HG03520 (cell line): ENCODE measurements at regions not wholly inside any gene's neighbourhood (a gene's known extent, or its start where the extent isn't known, plus 50 kb on each side); places are given as distances from the start of the nearest gene placed in this dataset.

Experiments used
- ATAC-seq: cut with Tn5 transposase; IDR thresholded peaks from one replicate; pipeline ENCODE4 v1.9.1; 2021; ENCODE audit warnings: mild to moderate bottlenecking, moderate library complexity; ENCODE audit not compliant: unreplicated experiment

DNA sequence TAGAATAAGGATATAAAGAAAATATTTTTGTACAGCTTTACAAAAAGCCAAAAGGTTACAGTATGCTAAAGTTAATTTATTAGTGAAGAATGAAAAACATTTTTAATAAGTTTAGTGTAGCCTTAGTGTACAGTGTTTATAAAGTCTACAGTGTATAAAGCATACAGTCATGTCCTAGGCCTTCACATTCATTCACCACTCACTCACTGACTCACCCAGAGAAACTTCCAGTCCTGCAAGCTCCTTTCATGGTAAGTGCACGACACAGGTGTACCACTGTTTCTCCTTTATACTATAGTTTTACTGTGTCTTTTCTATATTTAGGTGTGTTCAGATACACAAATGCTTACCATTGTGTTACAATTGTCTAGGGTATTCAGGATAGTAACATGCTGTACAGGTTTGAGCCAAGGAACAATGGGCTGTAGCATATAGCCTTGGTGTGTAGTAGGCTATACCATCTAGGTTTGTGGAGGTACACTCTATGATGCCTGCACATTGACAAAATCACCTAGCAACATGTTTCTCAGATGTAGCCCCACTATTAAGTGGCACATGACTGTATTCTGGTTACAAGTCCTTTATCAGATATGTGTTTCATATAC, 197.1 kb upstream of the KBTBD8 start:
- no peak for ATAC-seq

DNA sequence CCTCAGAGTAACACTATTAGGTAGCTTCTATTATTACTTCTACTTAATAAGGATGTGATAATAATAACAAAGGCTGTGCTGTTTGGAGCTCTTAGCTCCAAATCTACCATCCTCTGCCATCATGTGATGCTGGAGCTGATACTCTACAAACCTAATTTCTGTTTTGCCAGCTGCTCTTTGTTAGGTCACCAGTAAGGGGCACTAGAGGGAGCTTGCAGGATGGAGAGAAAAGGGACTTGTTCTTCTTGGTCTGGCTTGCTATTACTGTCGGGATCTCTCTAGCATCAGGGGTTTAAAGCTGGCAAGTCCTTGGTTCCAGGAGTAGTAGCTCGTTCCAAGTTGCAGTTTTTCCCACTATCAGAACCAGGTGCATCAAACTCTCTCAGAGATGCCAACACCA, 194.9 kb upstream of the KBTBD8 start:
- no peak for ATAC-seq

DNA sequence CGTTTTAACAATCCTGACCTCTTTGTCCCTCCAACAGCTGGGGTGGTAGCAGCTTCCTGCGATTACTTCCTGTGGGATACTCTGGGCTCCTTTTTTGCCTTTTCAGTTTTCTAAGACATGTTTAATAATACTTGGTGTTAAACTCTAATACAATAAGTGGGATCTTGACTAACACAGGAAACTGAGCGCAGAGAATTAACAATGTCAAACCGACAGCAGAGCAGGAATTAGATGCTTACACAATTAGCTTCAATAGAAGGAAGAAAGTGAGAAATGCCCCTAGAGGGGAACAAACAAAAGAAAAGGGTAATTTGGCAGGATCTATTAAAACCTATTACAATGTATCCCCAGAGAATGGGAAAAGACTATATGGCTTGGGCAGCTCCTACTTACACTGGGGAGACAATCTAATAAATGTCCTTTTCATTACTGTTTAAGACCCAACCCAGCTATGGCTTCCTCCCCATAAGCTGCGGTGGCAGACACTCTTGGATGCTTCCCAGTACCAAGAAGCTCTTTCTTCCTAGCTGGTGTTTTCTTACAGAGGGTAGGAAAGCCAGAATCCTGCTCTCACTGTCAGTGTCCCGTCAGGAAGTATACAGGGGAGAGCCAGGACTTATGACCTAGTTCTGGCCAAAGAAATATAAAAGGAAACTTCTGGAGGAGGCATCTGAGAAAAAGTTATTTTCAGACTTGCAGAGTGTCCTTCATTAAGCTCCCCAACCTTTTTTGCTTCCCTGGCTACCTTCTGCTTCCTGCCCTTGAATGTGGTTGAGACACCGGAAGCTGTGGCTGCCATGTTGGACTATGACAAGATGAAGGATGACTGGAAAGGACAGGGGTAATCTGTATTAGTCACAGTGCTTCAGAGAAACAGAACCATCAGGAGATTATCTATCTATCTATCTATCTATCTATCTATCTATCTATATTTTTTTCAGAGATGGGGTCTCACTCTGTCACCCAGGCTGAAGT, 194.1 kb upstream of the KBTBD8 start:
- ATAC-seq, result no peak

DNA sequence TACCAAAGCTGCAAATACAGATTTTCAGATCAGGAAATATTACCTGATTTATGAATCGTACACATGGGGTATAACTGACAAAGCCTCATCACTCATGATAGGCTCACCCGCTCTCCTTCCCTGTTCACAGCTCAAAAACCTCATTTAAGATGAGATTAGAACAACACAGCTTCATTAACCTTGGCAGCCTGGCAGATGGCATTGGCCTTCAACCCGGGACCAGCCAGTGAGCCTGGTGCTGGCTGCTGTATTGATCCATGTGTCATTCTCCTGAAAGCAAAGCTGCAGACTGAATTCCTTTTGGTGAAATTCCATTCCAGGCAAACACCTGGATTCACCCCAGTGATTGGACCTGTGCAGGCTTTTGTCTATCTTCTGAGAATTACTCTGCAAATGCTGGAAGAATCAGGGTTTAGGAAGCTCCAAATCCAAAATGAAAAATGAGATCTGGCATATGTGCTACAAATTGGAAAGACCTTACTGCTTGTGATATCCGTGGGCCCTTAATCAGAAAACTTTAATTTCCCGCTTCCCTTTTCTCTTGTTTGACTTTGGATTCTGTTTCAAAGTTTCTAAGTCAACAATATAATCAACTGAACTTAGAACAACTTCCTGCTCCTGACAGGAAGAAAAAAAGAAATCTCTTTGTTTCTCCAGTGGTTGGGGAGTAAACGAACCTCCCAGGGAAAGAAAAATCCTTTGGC, 189.1 kb upstream of the KBTBD8 start:
- ATAC-seq, result no peak

DNA sequence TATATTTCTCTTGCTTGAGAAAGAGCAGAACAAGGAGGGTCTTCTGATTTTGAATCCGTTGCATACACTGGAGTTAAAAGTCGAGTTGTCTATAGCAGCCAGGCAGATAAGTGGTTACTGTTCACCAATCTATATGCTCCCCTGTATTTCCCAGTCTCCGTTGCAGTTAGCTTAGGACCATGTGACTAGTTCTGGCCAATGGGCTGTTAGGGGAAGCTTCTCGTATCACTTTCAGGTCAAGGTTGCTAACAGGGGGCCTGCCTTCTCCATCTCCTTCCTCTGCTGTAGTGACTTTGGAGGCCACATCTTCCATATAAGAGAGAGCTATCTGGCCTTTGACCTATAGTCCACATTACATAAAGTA, 188.5 kb upstream of the KBTBD8 start:
- no peak for ATAC-seq

DNA sequence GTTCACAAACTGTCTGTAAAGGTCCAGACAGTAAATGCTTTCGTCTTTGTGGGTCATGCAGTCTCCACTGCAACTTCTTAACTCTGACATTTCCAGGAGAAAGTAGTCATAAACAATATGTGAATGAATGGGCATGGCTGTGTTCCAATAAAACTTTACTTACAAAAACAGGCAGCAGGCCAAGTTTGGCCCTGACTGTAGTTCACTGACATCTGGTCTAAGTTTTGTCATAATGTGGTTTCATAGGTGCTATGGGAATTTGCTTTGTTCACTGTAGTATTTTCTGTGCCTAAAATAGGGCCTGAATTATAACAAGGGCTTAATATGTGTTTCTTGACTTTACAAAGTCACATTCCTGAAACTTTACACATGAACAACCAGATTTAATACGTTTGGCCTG, 186.0 kb upstream of the KBTBD8 start:
- no peak for ATAC-seq

DNA sequence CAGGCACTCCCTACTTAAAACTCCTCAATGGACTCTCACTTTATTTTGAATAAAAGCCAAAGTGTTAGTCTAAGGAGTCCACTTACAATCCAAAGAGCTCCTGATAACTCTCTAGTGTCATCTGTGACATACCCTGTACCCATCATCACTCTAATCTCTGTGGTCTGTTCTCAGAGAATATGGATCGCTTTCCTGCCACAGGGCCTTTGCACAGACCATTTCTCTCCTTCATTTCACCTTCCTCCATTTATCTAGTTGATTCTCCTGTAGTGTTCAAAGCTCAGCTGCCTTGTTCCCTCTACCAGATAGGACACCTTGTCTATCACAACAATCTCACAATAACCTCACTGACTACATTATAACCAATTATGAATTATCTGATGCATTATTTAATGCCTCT, 185.4 kb upstream of the KBTBD8 start:
- ATAC-seq, result no peak

DNA sequence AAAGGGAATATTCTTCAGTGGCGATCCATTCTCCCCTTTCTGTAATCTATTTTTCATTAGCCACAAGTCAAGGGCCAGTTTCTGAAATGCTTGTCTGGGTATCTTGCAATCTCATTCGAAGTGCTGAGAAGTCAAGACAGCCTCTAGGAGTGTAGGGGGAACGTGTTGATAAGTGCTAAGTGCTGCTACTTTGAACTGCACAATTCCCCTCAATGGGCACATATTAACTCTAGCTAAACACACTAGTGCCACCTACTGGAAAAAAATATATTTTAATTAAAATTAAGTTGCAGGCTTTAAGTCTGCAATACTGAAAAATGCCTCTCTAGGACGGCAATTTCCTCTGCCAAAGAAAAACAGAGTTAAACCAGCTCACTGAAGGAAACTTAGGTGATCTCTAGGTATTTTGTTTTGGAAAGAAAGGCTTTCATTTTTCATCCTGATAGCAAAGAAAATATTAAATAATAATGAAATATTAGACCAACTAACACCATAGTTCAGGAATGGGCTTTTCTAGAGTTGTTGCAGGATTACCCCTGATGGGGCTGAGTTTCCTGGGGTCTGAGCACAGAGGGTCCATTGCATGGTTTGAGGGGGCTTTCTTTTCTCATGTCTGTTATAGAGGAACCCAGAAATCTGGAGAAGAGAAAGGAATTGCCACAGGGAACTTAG, 181.9 kb upstream of the KBTBD8 start:
- ATAC-seq, result peak; percentile 67

DNA sequence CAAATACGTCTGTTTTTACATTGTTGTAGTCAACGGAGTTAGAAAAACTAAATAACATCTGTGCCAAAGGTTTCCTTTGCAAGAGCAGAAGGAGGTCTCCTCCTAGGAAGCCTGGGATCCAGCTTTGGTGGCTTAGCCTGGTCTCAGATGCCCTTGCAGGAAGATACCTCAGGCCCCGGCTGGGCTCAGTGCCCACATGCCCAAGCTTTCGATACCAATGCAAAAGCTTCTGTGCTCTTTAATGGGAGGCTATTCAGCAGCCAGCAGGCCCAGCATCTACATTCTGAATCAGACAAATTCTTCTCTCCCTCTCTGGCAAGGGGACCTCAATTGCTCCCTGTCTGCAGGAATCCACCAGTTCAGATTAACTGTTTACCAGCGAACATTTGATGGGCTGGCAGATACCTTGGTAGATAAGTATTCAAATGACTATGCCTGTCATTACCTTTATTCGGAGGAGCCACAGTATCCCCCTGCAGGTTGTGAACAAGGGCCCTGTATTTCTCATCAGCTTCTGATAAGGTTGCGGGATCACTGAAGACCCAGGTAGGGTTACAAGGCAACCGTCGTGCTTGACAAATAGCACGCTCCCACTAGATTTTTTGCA, 180.1 kb upstream of the KBTBD8 start:
- no peak for ATAC-seq

DNA sequence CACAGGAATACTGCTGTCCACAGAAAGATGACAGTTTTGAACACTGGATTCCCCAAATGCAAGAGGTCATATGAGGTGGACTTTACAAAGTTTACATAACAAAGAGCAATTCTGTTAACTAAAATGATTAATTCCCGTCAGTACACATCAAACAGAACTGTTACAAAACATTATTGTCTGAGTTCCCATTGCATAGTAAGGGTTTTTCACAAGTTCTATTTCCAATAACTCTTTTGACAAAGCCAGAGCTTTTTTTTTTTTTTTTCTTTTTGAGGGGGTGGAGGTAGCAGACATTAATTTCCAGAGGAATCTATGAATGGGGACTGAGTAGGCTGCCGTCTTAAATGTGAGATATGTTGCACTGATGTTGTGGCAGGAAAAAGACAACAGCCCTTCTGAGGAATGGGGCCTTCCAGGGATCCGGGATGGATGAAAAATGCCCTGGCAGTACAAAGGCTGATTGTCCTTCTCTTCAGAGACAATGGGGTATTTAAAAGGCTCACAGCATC, 178.1 kb upstream of the KBTBD8 start:
- ATAC-seq, result no peak

DNA sequence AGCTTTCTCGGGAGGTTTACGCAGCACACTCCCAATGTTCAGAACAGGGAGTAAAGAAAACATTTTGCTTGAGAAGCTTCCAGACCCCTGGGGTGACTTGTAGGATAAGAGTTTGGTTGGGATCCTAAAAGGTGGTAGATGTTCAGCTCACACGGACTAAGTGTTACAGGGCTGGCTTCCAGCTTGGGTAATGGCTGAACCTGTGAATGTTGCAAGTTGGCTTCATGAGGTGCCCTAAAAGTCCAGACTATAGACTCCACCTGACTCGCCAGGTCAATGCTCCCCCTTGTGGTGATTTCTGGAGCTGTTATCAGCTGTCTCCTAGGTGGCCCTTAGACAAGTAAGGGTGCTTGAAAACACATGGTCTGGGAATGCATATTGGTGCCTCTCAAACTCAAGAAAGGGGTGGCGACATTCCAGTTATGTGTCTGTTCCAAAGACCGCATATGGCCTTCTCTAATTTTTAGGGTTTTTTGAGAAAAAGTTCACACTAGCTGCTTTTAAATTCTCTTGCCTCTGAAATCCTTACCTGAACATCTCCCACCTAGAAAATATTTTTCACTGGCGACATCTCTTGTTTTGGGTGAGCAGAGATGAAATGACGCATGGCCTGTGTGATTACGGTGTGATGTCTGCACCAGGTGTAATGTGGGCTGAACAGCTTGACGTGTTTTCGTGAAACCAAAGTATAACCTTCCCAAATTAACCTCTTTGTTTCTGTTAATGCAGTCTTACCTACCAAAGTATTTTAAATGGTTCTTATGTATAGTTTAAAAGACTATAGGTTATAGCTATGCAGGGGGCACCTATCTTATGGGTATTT, 175.7 kb upstream of the KBTBD8 start:
- peak; percentile 91 for ATAC-seq

DNA sequence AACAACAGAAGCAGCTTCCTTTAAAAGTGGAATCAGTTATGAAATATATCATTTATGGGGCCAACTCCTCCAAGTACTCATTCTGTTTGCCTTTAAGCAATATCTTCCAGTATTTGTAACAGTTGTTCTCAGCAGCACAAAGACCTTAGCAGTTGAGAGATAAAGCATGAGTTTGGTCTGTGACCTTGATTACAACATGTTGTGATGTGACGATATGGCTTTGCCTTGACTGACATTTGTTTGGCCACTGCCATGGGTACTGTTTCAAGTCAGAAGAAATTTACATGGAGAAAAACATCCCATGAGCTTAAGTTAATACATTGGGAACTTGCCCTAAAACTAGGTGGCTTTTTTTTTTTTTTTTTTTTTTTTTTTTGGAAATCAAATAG, 175.1 kb upstream of the KBTBD8 start:
- ATAC-seq, result no peak

DNA sequence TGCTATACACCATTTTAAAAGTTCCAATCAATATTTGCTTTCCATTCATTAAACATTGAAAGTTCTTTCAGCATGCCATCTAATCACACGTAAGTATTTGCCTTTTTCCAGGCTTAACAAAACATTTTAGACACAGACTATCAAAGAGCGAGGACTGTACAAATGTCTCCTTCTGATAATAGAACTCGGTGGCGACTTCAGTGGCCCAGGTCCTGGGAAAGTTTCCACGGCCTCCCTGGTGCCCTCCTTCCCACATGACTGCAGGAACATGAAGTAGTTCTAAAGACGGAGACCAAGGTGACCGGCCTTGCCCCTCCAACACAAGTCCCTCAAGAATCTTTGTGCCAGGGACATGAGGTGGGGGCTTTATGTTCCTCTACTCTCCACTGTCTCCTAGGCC, 174.6 kb upstream of the KBTBD8 start:
- no peak for ATAC-seq

DNA sequence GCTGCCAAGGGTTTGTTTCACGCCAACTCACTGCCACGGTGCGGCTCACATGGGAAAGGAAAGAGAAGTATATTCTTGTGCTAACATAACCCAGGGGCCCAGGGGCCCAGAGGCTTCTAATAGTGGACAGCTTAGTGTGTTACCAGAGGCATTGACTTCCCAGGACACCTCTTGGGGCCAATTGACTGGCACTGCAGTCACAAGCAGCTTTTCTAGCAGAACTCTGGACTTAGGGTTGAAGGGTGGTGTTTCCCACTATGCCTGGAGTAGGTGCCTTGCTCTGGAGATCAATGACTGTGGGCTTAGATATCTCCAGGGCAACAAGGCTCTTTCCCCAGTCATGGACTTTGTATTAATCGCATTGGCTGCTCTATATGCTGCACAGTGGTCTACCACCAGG, 172.7 kb upstream of the KBTBD8 start:
- no peak for ATAC-seq

DNA sequence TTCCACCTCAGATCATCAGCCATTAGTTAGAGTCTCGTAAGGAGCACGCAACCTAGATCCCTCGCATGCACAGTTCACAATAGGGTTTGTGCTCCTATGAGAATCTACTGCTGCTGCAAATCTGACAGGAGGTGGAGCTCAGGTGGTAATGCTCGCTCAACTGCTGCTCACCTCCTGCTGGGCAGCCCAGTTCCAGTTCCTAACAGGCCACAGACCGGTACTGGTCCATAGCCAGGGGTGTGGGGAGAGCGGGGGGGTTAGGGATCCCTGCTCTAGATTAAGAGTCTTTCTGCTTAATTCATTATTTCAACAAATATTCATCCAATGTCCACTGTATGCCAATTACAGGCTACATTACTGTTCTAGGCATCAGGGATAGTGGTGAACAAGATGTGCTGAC, 170.4 kb upstream of the KBTBD8 start:
- no peak for ATAC-seq

DNA sequence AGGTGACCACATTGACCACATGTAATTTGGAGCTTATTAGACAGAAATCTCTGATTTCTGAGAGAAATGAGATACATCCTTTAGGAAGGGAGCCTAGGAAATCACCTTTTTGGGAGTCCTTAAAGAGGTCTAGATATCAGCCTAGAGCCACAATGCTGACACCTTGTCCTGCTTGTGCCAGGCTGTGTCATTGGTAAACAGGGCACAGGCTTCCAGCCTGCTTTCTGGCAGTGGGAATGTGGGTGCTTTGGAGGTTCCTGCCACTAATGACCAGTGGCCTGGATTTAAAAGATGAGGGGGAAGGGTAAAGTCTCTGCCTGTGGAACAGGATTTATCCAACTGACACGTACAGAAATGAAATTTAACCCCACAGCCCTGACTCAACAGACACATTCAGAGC, 169.8 kb upstream of the KBTBD8 start:
- ATAC-seq, result no peak

DNA sequence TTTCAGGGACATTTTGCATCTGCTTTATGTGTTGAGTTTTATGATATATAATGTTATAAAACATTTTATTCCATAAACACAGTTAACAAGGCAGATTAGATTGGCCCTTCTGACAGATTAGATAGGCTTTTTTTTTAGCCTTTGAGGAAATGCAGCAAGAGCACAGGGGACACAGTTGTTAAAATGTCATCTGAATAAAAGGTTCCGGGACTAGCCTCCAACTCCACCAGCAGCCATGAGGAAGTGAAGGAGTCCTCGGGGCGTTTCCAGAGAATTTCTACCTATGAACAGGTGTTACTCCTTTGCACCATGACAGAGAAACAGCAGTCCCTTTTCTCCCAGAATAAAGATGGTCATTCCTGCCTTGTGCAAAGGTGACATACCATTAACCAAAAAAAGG, 167.8 kb upstream of the KBTBD8 start:
- no peak for ATAC-seq

DNA sequence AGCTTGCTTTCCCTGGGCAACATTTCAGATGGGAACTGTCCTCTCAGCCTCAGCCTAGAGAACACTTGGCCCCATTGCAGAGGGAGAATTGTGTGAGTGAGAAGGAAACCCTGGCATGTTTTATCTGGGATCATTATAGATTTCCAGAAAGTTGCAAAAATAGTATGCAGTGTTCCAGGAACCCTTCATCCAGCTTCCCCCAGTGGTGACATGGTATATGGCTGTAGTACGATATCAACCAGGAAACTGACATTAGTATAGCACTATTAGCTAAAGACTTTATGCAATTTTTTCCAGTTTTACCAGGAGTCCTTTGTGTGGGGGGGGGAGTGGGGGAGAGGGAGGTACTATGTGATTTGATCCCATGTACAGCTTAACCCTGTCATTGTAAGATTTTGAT, 166.2 kb upstream of the KBTBD8 start:
- no peak for ATAC-seq

DNA sequence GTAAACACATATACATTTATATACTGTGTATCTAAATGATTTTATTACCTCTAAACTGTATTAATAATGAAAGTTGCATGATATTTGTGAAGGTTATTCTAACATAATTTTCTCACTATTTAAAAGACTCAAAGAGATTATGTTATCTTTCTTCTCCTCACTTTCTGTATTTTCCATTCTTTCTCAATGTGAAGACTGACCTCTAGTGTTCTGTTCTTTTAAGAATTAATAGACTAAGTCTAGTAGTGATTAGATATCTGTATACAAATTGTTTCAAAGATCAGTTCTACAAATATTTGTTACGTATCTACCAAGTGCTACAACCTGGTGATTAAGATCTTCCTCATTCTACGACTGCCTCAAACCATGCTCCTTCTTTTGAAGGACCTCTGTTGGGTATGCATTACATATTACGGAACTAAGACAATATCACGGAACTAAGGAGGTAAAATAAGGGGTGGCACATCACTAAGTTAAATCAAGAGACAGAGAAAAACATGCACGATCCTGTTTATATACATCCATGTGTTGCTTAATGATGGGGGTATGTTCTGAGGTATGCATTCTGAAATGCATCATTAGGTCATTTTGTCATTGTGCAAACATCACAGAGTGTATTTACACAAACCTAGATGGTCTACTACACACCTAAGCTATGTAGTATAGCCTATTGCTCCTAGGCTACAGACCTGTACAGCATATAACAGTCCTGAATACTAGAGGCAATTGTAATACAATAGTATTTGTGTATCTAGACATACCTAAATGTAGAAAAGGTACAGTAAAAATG, 161.5 kb upstream of the KBTBD8 start:
- ATAC-seq, result no peak
